AG09309 (cell line): ENCODE measurements at regions not wholly inside any gene's neighbourhood (a gene's known extent, or its start where the extent isn't known, plus 50 kb on each side); places are given as distances from the start of the nearest gene placed in this dataset.

Source experiments
- DNase-seq: peaks from one replicate; pipeline ENCODE4 v3.0.0-alpha.2; 2010; ENCODE audit warnings: low read depth
- H3K4me3 ChIP-seq: 2 replicates; pipeline ENCODE4 v1.5.1; 2011; ENCODE audit warnings: mild to moderate bottlenecking, low read depth, low read length, moderate library complexity; ENCODE audit not compliant: control insufficient read depth
- TF ChIP-seq, protein P1 (sequence below): IDR thresholded peaks from 2 replicates; pipeline ENCODE4 v1.5.1; 2011; ENCODE audit warnings: mild to moderate bottlenecking, low read depth, low read length, inconsistent platforms; ENCODE audit not compliant: insufficient read depth, control insufficient read depth; ENCODE audit errors: missing control alignments

- TF ChIP-seq, protein P1, sequence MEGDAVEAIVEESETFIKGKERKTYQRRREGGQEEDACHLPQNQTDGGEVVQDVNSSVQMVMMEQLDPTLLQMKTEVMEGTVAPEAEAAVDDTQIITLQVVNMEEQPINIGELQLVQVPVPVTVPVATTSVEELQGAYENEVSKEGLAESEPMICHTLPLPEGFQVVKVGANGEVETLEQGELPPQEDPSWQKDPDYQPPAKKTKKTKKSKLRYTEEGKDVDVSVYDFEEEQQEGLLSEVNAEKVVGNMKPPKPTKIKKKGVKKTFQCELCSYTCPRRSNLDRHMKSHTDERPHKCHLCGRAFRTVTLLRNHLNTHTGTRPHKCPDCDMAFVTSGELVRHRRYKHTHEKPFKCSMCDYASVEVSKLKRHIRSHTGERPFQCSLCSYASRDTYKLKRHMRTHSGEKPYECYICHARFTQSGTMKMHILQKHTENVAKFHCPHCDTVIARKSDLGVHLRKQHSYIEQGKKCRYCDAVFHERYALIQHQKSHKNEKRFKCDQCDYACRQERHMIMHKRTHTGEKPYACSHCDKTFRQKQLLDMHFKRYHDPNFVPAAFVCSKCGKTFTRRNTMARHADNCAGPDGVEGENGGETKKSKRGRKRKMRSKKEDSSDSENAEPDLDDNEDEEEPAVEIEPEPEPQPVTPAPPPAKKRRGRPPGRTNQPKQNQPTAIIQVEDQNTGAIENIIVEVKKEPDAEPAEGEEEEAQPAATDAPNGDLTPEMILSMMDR: no peak
- no peak for DNase-seq
- H3K4me3 ChIP-seq: no peak overlapping the region
These were observed 216.2 kb upstream of the CTSO start for GRCh38 chr4:156169861-156170260.

DNA sequence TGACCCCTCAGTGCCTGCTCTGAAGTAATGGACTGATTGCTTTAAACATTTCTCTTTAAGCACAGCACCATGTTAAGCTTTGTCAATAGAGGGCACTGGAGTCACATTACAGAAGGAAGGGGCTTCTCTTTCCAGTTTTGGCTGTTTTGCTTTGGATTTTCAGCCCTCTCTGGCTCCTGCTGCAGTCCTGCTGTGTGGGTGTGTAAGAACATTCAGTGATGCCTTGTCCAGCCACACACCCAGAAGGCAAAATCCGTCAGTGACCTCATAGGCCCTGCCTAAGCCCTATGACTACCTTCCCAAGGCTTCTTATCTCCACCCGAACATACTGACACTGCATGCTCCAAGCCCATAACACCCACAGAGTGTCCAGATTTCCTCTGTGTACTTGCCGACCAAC lies 215.3 kb upstream of the CTSO start:
- TF ChIP-seq, protein P1: peak; percentile 77
- DNase-seq: peak; percentile 83
- H3K4me3 ChIP-seq: no peak overlapping the region

GRCh38 chr4:156168288-156168687 lies 214.6 kb upstream of the CTSO start:
- TF ChIP-seq, protein P1: no peak
- DNase-seq: no peak

DNA sequence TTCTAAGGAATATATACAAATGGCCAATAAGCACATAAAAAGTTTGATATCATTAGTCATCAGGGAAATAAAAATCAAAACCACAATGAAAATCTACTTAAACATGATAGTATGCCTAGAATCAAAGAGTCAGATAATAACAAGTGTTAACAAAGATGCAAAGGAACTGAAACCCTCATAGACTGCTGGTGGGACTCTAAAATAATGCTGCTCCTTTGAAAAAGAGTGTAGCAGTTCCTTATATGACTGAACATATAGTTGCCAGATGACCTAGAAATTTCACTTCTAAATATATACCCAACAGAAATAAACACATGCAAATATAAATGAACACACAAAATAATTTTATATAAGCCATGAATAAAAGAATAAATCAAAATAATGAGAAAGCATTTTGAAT lies 205.1 kb upstream of the CTSO start:
- TF ChIP-seq, protein P1: no peak
- H3K4me3 ChIP-seq: no peak overlapping the region
- no peak for DNase-seq

More at GRCh38 chr4:156168288-156168687, 214.6 kb upstream of the CTSO start:
- H3K4me3 ChIP-seq: no peak overlapping the region

- DNase-seq: no peak
- TF ChIP-seq, protein P1: peak; percentile 38
- H3K4me3 ChIP-seq: no peak overlapping the region
These were observed 201.3 kb upstream of the CTSO start for GRCh38 chr4:156154978-156155377.

DNA sequence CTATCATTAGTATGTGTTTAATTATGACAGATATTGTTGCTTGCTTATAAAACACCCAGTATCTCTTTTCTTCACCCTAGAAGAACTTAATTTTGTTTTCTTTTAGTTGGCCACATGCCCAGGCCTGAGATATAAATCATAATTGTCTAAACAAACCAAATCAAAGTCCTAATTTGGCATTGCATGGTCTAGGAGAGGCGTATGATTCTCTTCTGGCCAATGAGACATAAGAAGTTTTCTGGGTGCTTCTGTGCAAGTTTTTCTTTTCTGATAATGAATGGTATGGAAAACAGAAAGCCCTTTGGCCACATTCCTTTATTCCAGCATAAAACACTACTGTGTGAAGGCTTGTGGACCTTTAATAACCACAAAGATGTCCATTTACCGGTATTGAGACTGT lies 192.9 kb upstream of the CTSO start:
- TF ChIP-seq, protein P1: no peak
- DNase-seq: no peak
- no peak overlapping the region for H3K4me3 ChIP-seq

DNA sequence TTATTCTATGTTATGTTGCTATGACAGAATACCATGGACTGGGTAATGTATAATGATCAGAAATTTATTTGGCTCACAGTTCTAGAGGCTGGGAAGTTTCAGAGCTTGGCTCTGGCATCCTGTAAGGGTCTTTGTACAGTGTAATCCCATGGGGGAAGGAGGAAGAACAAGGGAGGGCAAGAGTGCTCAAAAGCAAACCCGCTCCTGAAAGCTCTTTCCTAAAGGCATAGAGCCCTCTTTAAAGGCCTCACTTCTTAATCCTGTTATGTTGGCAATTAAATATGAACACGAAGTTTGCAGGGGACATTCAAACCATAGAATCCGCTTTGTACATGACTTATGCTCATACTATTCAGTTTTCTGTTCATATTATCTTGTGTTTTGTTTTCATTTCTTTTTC lies 191.3 kb upstream of the CTSO start:
- no peak overlapping the region for H3K4me3 ChIP-seq
- TF ChIP-seq, protein P1: no peak
- no peak for DNase-seq
